ENCODE measurements at regions not wholly inside any gene's neighbourhood (a gene's known extent, or its start where the extent isn't known, plus 50 kb on each side); places are given as distances from the start of the nearest gene placed in this dataset.

GRCh38 chr5:74288038-74288437 is 352.5 kb downstream of the ENC1 start:
- TF ChIP-seq CTCF (IDR thresholded peaks at IDR 0.05; ENCODE audit: insufficient read depth, low read depth, low read length): no peak
- no peak overlapping the region for H3K4me3 ChIP-seq (ENCODE audit: low read depth, low read length)
- ChIA-PET POLR2A (no interaction called here), CTCF (no interaction called here)
- DNase-seq (ENCODE audit: low read depth): no peak
- H3K36me3 ChIP-seq (ENCODE audit: control insufficient read depth, insufficient read depth, low read length): no peaks in the 10 kb centered on the region
- H3K27me3 ChIP-seq (ENCODE audit: control insufficient read depth, insufficient read depth, low read length): peaks cover 3% of the 10 kb centered on the region; the same call in 1 of the 2 replicates

- POLR2A ChIA-PET: no interaction called here
Measured at GRCh38 chr5:74286734-74287695, 353.5 kb downstream of the ENC1 start.

GRCh38 chr5:74285675-74286280 is 354.8 kb downstream of the ENC1 start:
- Histone ChIP-seq H3K27me3 (ENCODE audit: control insufficient read depth, insufficient read depth, low read length) (peaks cover 3% of the 10 kb centered on the region; the same call in 1 of the 2 replicates), H3K4me3 (ENCODE audit: low read depth, low read length) (no peak overlapping the region), H3K36me3 (ENCODE audit: control insufficient read depth, insufficient read depth, low read length) (no peaks in the 10 kb centered on the region)
- TF ChIP-seq CTCF (IDR thresholded peaks at IDR 0.05; ENCODE audit: insufficient read depth, low read depth, low read length): no peak
- ChIA-PET CTCF (interaction anchor here (0.9 to 1.8 kb wide), 4 partner anchors 9 to 356 kb away, joined by 3 to 5 read pairs (median 4); no protein-coding TSS in a partner anchor), POLR2A (no interaction called here)
- DNase-seq (ENCODE audit: low read depth): no peak

More at GRCh38 chr5:74286734-74287695, 353.5 kb downstream of the ENC1 start:
- Histone ChIP-seq H3K27me3 (ENCODE audit: control insufficient read depth, insufficient read depth, low read length) (peaks cover 3% of the 10 kb centered on the region; the same call in 1 of the 2 replicates), H3K36me3 (ENCODE audit: control insufficient read depth, insufficient read depth, low read length) (no peaks in the 10 kb centered on the region), H3K4me3 (ENCODE audit: low read depth, low read length) (no peak overlapping the region)
- no peak for TF ChIP-seq CTCF (IDR thresholded peaks at IDR 0.05; ENCODE audit: insufficient read depth, low read depth, low read length)
- no peak for DNase-seq (ENCODE audit: low read depth)
- CTCF ChIA-PET: interaction anchor here (1.4 kb wide), 1 partner anchor 11 kb away, joined by 3 read pairs; no protein-coding TSS in a partner anchor

GRCh38 chr5:74282490-74282889 is 358.0 kb downstream of the ENC1 start:
- Histone ChIP-seq H3K27me3 (ENCODE audit: control insufficient read depth, insufficient read depth, low read length) (peaks cover 3% of the 10 kb centered on the region; the same call in 1 of the 2 replicates), H3K4me3 (ENCODE audit: low read depth, low read length) (no peak overlapping the region), H3K36me3 (ENCODE audit: control insufficient read depth, insufficient read depth, low read length) (no peaks in the 10 kb centered on the region)
- TF ChIP-seq CTCF (IDR thresholded peaks at IDR 0.05; ENCODE audit: insufficient read depth, low read depth, low read length): no peak
- POLR2A ChIA-PET: no interaction called here
- CTCF ChIA-PET: no interaction called here
- no peak for DNase-seq (ENCODE audit: low read depth)

GRCh38 chr5:74281166-74281565 is 359.4 kb downstream of the ENC1 start:
- no peak for TF ChIP-seq CTCF (IDR thresholded peaks at IDR 0.05; ENCODE audit: insufficient read depth, low read depth, low read length)
- ChIA-PET CTCF (no interaction called here), POLR2A (no interaction called here)
- Histone ChIP-seq H3K4me3 (ENCODE audit: low read depth, low read length) (no peak overlapping the region), H3K36me3 (ENCODE audit: control insufficient read depth, insufficient read depth, low read length) (no peaks in the 10 kb centered on the region), H3K27me3 (ENCODE audit: control insufficient read depth, insufficient read depth, low read length) (peaks cover 3% of the 10 kb centered on the region; the same call in 1 of the 2 replicates)
- DNase-seq (ENCODE audit: low read depth): no peak

Measured in BJ (cell line).